ENCODE measurements at regions not wholly inside any gene's neighbourhood (a gene's known extent, or its start where the extent isn't known, plus 50 kb on each side); places are given as distances from the start of the nearest gene placed in this dataset.

DNA sequence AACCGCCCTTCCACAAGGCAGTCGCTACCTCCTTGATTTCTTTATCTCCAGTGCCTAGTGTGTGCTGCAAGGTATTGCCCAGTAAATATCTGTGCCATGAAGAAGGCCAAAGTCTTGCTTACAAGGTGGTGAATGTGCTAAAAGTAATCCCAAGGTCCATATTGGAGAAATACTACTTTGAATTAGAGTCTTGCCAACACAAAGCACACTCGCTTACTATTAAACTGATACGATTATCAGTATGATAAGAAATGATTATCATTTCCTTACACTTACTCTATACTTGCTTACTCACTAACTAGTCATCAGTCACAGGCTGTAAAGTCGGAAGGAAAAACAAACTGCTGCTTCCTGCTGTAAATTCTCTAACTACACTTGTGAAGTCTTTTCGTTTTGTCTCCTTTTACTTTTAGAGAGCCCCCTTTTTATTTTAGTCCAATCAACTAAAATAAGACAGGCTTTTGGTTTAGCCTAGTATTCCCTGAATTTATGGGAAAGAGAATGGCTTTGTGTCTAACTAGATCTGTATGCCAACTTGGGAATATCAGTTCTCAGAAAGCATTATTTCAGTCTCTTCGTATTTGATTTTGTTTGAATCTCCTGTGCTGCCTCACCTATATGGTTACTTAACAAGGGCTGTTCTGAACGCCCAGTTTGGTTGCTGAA lies 107.1 kb upstream of the TSC22D2 start (continued):
- TF ChIP-seq, protein P1, sequence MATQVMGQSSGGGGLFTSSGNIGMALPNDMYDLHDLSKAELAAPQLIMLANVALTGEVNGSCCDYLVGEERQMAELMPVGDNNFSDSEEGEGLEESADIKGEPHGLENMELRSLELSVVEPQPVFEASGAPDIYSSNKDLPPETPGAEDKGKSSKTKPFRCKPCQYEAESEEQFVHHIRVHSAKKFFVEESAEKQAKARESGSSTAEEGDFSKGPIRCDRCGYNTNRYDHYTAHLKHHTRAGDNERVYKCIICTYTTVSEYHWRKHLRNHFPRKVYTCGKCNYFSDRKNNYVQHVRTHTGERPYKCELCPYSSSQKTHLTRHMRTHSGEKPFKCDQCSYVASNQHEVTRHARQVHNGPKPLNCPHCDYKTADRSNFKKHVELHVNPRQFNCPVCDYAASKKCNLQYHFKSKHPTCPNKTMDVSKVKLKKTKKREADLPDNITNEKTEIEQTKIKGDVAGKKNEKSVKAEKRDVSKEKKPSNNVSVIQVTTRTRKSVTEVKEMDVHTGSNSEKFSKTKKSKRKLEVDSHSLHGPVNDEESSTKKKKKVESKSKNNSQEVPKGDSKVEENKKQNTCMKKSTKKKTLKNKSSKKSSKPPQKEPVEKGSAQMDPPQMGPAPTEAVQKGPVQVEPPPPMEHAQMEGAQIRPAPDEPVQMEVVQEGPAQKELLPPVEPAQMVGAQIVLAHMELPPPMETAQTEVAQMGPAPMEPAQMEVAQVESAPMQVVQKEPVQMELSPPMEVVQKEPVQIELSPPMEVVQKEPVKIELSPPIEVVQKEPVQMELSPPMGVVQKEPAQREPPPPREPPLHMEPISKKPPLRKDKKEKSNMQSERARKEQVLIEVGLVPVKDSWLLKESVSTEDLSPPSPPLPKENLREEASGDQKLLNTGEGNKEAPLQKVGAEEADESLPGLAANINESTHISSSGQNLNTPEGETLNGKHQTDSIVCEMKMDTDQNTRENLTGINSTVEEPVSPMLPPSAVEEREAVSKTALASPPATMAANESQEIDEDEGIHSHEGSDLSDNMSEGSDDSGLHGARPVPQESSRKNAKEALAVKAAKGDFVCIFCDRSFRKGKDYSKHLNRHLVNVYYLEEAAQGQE (IDR thresholded peaks at IDR 0.05; ENCODE audit: low read depth, low read length), result no peak

DNA sequence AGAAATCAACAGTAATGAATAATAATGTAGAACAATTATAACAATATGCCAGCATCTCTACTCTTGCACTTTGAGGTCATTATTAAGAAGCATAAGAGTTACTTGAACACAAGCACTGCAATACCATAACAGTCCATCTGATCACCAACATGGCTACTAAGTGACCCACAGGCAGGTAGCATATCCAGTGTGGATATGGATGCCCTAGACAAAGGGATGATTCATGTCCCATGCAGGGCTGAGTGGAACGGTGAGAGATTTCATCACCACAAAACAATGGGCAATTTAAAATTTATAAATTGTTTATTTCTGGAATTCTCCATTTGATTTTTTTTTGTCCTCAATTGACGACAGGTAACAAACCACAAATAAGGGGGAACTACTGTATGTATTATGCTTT lies 107.7 kb upstream of the TSC22D2 start:
- Histone ChIP-seq H3K36me3 (ENCODE audit: control insufficient read depth in 2 of 2, insufficient read depth in 2 of 2, low read length in 1 of 2) (no peaks in the 10 kb centered on the region), H4K20me1 (ENCODE audit: control insufficient read depth, insufficient read depth) (no peaks in the 10 kb centered on the region), H3K4me1 (ENCODE audit: control insufficient read depth, insufficient read depth, low read length) (no peaks in the 10 kb centered on the region), H3K9ac (ENCODE audit: control insufficient read depth, insufficient read depth, low read length) (no peak overlapping the region), H3K9me3 (replicated peaks; ENCODE audit: control insufficient read depth, insufficient read depth, low read length) (no peaks in the 10 kb centered on the region), H3K27ac (ENCODE audit: control insufficient read depth, insufficient read depth) (no peak overlapping the region), H2AFZ (ENCODE audit: control insufficient read depth, low read depth, low read length) (no peak overlapping the region), H3K4me3 (no peak overlapping the region), H3K27me3 (replicated peaks in 1 of 2; ENCODE audit: control insufficient read depth in 2 of 2, insufficient read depth in 2 of 2, low read length in 1 of 2) (no peaks in the 10 kb centered on the region; a peak in 1 of 4 replicates), H3K79me2 (ENCODE audit: control insufficient read depth, insufficient read depth, low read length) (no peaks in the 10 kb centered on the region), H3K4me2 (ENCODE audit: control insufficient read depth, insufficient read depth) (no peak overlapping the region)
- in situ Hi-C loops (cut with MboI), result no loop called here
- RAD21 ChIA-PET (ENCODE audit: unreplicated experiment), result no interaction called here
- intact Hi-C loops (cut with micrococcal nuclease; ENCODE audit: unreplicated experiment), result no loop called here
- ATAC-seq (no peak), DNase-seq (ENCODE audit: low read depth, low spot score) (no peak), FAIRE-seq (no peak)
- CTCF ChIA-PET, result interaction anchor here (0.6 to 1.7 kb wide), 2 partner anchors 14 to 189 kb away, joined by 3 to 5 read pairs; no protein-coding TSS in a partner anchor
- SMC1A ChIA-PET (ENCODE audit: uncharacterized antibody, unreplicated experiment), result no interaction called here
- WGBS (ENCODE audit: insufficient coverage, insufficient replicate concordance, low lambda C conversion rate, missing lambda C conversion rate), result 84% methylated on average over 2 of the region's 2 CpGs
- no TSS peak for BruUV-seq (replicated peaks)
- POLR2A ChIA-PET, result no interaction called here
- TF ChIP-seq BCL11A (IDR thresholded peaks at IDR 0.05; ENCODE audit: low read depth, low read length), result no peak
- no peak for TF ChIP-seq RELA (IDR thresholded peaks at IDR 0.05; ENCODE audit: borderline replicate concordance, partially characterized antibody)
- no peak for TF ChIP-seq HCFC1 (IDR thresholded peaks at IDR 0.05; ENCODE audit: low read length)
- TF ChIP-seq BMI1 (IDR thresholded peaks at IDR 0.05; ENCODE audit: borderline replicate concordance), result no peak
- no peak for TF ChIP-seq RCOR1 (conservative IDR thresholded peaks at IDR 0.05; ENCODE audit: low read depth, low read length)
- TF ChIP-seq, protein P2, sequence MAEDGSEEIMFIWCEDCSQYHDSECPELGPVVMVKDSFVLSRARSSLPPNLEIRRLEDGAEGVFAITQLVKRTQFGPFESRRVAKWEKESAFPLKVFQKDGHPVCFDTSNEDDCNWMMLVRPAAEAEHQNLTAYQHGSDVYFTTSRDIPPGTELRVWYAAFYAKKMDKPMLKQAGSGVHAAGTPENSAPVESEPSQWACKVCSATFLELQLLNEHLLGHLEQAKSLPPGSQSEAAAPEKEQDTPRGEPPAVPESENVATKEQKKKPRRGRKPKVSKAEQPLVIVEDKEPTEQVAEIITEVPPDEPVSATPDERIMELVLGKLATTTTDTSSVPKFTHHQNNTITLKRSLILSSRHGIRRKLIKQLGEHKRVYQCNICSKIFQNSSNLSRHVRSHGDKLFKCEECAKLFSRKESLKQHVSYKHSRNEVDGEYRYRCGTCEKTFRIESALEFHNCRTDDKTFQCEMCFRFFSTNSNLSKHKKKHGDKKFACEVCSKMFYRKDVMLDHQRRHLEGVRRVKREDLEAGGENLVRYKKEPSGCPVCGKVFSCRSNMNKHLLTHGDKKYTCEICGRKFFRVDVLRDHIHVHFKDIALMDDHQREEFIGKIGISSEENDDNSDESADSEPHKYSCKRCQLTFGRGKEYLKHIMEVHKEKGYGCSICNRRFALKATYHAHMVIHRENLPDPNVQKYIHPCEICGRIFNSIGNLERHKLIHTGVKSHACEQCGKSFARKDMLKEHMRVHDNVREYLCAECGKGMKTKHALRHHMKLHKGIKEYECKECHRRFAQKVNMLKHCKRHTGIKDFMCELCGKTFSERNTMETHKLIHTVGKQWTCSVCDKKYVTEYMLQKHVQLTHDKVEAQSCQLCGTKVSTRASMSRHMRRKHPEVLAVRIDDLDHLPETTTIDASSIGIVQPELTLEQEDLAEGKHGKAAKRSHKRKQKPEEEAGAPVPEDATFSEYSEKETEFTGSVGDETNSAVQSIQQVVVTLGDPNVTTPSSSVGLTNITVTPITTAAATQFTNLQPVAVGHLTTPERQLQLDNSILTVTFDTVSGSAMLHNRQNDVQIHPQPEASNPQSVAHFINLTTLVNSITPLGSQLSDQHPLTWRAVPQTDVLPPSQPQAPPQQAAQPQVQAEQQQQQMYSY (CRISPR knock-in tag; IDR thresholded peaks at IDR 0.05), result no peak
- TF ChIP-seq, protein P3, sequence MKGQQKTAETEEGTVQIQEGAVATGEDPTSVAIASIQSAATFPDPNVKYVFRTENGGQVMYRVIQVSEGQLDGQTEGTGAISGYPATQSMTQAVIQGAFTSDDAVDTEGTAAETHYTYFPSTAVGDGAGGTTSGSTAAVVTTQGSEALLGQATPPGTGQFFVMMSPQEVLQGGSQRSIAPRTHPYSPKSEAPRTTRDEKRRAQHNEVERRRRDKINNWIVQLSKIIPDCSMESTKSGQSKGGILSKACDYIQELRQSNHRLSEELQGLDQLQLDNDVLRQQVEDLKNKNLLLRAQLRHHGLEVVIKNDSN (IDR thresholded peaks at IDR 0.05; ENCODE audit: borderline replicate concordance, extremely low read length, insufficient read depth, low read depth, low read length), result no peak
- TF ChIP-seq CHD4 (IDR thresholded peaks at IDR 0.05), result no peak
- TF ChIP-seq RB1 (IDR thresholded peaks at IDR 0.05; ENCODE audit: borderline replicate concordance), result no peak
- TF ChIP-seq MTA2 (IDR thresholded peaks at IDR 0.05; ENCODE audit: low read depth), result no peak
